Hepatic stellate cell (primary cell): ENCODE measurements at regions not wholly inside any gene's neighbourhood (a gene's known extent, or its start where the extent isn't known, plus 50 kb on each side); places are given as distances from the start of the nearest gene placed in this dataset.

Source experiments
- DNase-seq: peaks from one replicate; pipeline ENCODE4 v3.0.0; 2011; ENCODE audit warnings: low spot score

DNA sequence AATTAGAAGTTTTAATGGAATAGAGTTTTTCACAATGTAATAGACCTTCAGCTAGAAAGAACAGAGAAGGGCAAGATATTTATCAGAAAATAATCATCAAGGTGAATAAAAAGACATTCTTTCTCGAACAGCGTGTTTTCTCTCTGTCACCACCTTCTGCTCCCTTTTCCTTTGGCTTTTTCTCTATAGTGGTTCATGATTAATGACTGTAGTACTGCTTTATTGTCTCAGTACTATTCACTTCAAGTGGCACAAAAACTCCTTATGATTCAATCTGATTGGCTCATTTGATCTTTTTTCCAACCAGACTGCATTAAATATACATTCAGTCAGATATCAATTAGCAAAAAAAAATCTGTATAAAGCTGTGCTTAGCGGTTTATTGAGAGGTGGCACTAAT lies 516.0 kb downstream of the OTOL1 start:
- DNase-seq: no peak

DNA sequence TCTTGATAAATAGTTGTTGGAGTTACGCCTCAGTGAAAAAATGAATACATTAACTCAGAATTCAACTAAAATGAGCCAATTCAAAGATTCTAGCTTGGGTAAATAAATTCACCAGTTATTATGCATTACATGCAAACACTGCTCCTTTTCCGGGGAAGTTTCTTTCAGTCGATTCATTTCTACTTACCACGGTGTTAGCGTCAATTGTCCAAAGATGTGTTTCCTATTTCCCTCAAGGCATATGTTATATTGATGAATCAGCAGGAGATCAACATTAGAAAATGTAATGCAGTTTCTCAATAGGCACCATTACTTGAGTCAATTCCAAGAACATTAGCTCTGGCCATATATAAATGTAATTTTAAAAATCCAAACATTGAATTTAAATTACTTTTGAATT lies 517.7 kb downstream of the OTOL1 start:
- DNase-seq: no peak

GRCh38 chr3:162015856-162016255 lies 519.2 kb downstream of the OTOL1 start:
- no peak for DNase-seq

DNA sequence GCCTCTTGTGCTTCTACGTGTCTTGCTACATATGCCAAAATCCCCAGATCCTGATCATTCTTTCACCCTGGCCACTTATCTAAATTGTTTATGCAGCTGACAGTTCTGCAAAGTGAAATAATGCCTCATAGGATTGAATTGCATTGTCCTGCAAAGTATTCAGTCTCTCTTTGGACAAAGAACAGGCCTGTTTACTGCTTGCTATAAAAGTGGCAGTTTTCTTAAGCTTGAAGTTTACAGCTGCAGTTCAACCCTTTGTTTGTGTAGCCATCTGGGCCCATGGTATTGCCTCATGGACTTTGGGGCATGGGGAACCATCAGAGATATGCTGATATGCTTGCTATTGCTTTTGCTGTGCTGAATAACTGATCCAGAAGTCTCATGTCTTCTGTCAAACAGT lies 523.2 kb downstream of the OTOL1 start:
- no peak for DNase-seq

DNA sequence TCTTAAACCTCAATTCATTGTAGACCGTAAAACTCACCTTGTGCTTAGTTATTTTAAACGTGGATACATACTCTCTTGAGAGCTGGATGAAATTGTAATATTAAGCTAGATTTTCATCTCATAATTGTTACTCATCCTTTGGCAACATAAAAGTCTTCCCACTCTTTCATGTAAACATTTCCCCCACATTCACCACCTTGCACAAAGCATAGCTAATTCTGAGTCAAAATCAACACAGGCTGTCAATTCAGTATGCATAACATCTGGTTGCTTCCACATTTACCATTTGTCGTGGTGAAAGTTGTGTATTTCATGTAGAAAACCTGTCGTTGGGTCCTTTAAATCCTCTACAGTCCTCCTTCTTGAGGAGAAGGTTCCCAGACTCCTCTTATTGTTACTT lies 524.6 kb downstream of the OTOL1 start:
- DNase-seq: no peak

GRCh38 chr3:162022911-162023310 lies 526.3 kb downstream of the OTOL1 start:
- DNase-seq: no peak

DNA sequence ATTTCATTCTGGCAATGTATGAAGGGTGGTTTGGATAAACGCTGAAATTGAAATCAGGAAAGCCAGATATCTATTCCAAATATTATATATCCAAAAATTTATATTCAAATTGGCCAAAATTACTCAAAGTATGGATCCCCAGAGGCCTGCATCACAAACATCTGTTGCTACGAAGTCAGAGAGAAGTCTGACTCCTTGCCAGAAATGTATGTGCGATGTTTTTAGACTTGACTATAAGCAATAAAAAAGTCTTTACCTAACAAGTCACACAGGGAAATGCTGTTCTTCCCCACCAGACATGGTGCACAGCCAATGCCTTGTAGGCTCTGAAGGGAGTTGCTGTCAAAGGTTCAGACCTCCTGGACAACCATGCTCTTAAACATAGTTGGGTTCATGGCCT lies 533.1 kb downstream of the OTOL1 start:
- no peak for DNase-seq

- DNase-seq: peak; percentile 1
Observed at GRCh38 chr3:162034368-162034767, 537.8 kb downstream of the OTOL1 start.

- no peak for DNase-seq
Observed at GRCh38 chr3:162041622-162042021, 545.0 kb downstream of the OTOL1 start.

GRCh38 chr3:162052636-162053035 lies 556.0 kb downstream of the OTOL1 start:
- DNase-seq: peak; percentile 14

- no peak for DNase-seq
Observed at GRCh38 chr3:162072656-162073164, 576.1 kb downstream of the OTOL1 start.

- no peak for DNase-seq
Observed at GRCh38 chr3:162073422-162073975, 576.9 kb downstream of the OTOL1 start.

GRCh38 chr3:162077108-162077507 lies 580.5 kb downstream of the OTOL1 start:
- DNase-seq: peak; percentile 27

- DNase-seq: no peak
Observed at GRCh38 chr3:162082516-162082915, 585.9 kb downstream of the OTOL1 start.

DNA sequence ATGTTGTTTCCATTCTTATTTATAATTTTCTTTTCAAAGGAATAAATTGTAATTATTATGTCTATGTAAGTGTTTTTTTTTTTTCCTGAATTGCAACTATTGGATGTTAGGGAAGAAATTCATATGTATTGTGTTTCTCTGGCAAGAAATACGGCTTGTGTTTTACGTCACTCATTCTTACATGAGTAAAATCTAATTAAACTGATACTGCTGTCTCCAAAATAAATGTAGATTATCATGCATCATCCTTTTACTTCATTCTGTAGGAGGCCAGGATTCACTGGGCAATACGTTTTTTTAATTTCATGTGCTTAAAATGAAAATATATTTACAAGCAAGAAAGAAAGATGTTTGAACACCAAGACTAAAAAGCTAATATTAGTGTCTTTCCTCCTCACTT lies 590.8 kb downstream of the OTOL1 start:
- DNase-seq: no peak

GRCh38 chr3:162092751-162093150 lies 596.1 kb downstream of the OTOL1 start:
- no peak for DNase-seq

- DNase-seq: no peak
Observed at GRCh38 chr3:162094301-162094700, 597.7 kb downstream of the OTOL1 start.

- no peak for DNase-seq
Observed at GRCh38 chr3:162096874-162097273, 600.3 kb downstream of the OTOL1 start.

GRCh38 chr3:162103808-162104207 lies 607.2 kb downstream of the OTOL1 start:
- no peak for DNase-seq

DNA sequence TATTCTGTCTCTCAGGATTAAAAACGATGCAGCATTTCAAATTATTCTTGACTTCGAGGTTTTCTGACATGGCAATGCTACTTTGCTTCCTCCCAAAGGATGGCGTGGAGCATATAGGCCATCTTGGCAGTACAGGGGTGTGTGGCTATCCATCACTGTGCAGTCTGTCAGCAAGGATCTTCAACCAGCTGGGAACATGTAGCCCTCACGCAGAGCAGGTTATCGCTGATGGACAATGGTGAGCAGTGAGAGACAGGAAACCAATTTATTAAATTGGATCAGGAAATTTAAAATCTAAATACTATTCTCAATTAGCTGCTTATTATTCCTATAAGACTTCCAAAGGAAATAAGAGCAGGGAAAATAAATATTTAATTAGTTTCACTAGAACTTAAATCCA lies 615.3 kb downstream of the OTOL1 start:
- DNase-seq: no peak

DNA sequence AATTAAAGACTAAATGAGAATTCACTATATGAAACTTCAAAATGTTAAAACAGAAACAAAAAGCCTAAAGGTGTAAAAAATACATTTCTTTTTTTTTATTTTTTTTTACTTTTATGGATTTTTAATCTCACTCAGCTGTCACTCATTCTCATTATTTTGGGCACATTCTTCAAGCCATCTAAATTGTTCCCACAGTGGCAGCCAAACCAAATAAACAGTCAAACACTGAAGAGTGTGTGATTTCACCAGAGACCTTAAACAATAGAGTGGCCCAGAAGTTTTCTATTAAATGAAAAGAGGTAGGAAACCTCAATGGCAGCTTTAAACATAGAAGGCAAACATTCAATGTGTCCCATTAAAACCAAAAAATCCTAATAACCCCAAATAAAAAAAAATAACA lies 616.1 kb downstream of the OTOL1 start:
- DNase-seq: no peak

- no peak for DNase-seq
Observed at GRCh38 chr3:162117961-162118360, 621.4 kb downstream of the OTOL1 start.

- no peak for DNase-seq
Observed at GRCh38 chr3:162119651-162120050, 623.0 kb downstream of the OTOL1 start.

- no peak for DNase-seq
Observed at GRCh38 chr3:162122405-162122804, 625.8 kb downstream of the OTOL1 start.

DNA sequence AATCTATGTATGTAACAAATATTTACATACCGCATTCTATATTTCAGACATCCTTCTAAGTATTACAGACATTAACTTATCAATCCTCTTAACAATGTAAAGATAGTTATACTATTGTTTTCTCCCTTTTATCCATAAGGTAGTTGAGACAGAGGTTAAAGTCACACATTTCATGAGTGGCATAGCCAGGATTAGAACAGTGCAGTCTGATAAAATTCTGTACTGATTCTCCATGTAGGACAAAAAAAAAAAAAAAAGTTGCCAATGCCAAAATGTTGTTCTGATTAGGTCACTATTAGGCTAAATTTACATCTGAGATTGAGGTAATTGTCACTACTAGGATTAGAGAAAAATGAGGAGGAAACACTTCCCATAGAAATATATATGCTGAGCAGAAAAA lies 629.2 kb downstream of the OTOL1 start:
- DNase-seq: no peak
